Colonic mucosa (tissue), 4 donors: ENCODE measurements at regions not wholly inside any gene's neighbourhood (a gene's known extent, or its start where the extent isn't known, plus 50 kb on each side); places are given as distances from the start of the nearest gene placed in this dataset.

Experiments used
- DNase-seq: peaks from one replicate; pipeline ENCODE4 v3.0.0-alpha.2; 2020
- H3K27ac ChIP-seq: fragments of 200-600 bp; one replicate; pipeline ENCODE4 v1.8.0; 2021
- H3K27me3 ChIP-seq: fragments of 200-600 bp; one replicate; pipeline ENCODE4 v1.8.0; 2021
- H3K36me3 ChIP-seq: fragments of 200-600 bp; one replicate; pipeline ENCODE4 v1.8.0; 2021
- H3K4me1 ChIP-seq: fragments of 200-600 bp; one replicate; pipeline ENCODE4 v1.8.0; 2021; ENCODE audit warnings: mild to moderate bottlenecking
- H3K4me3 ChIP-seq: fragments of 200-600 bp; one replicate; pipeline ENCODE4 v1.8.0; 2021
- H3K9ac ChIP-seq, 2 donors: one replicate each; pipeline ENCODE4 v1.7.0; 2013; ENCODE audit warnings: control low read depth in 2 of 2, low read depth in 2 of 2, low read length in 2 of 2
- H3K9me3 ChIP-seq: fragments of 200-600 bp; one replicate; pipeline ENCODE4 v1.8.0; 2021
- intact Hi-C: fragments of 100-400 bp; cut with DNase I; formaldehyde crosslinking; loops from one replicate; pipeline ENCODE4 v1.14.1; 2022
- TF ChIP-seq, protein P1 (sequence below): fragments of 200-600 bp; IDR thresholded peaks from one replicate; pipeline ENCODE4 v1.8.0; 2022; ENCODE audit warnings: antibody characterized with exemption, mild to moderate bottlenecking
- donor health status: healthy.
- donor health status: DM: no; HTN: no; CAD: no.
- donor health status: DM: no; HTN: no; CAD: no.

DNA sequence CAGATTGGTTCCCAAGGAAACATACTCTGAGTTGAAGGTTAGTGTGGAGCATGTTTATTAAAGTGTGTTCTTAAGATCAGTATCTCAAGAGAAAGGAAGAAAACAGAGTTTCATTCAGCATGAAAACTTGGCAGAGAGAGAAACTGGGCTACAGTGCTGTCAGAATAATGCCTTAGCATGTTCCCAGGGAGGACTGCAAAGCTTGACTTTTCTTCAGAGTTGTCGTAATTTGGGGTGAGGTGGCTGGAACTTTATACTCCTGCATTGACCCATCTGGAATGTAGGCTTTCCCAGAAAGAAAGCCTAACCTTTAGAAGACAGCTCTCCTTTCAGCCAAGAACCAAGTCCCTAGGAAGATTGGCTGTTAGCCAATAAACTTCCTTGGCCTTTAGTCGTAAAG is 190.8 kb upstream of the CNTN5 start:
- DNase-seq = no peak
- H3K4me3 ChIP-seq = no peak overlapping the region
- no peak overlapping the region for H3K9ac ChIP-seq
- intact Hi-C loops = no loop called here
- H3K4me1 ChIP-seq = no peaks in the 10 kb centered on the region
- TF ChIP-seq, protein P1, sequence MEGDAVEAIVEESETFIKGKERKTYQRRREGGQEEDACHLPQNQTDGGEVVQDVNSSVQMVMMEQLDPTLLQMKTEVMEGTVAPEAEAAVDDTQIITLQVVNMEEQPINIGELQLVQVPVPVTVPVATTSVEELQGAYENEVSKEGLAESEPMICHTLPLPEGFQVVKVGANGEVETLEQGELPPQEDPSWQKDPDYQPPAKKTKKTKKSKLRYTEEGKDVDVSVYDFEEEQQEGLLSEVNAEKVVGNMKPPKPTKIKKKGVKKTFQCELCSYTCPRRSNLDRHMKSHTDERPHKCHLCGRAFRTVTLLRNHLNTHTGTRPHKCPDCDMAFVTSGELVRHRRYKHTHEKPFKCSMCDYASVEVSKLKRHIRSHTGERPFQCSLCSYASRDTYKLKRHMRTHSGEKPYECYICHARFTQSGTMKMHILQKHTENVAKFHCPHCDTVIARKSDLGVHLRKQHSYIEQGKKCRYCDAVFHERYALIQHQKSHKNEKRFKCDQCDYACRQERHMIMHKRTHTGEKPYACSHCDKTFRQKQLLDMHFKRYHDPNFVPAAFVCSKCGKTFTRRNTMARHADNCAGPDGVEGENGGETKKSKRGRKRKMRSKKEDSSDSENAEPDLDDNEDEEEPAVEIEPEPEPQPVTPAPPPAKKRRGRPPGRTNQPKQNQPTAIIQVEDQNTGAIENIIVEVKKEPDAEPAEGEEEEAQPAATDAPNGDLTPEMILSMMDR = no peak
- no peaks in the 10 kb centered on the region for H3K27me3 ChIP-seq
- no peaks in the 10 kb centered on the region for H3K9me3 ChIP-seq
- H3K36me3 ChIP-seq = no peaks in the 10 kb centered on the region
- no peak overlapping the region for H3K27ac ChIP-seq

DNA sequence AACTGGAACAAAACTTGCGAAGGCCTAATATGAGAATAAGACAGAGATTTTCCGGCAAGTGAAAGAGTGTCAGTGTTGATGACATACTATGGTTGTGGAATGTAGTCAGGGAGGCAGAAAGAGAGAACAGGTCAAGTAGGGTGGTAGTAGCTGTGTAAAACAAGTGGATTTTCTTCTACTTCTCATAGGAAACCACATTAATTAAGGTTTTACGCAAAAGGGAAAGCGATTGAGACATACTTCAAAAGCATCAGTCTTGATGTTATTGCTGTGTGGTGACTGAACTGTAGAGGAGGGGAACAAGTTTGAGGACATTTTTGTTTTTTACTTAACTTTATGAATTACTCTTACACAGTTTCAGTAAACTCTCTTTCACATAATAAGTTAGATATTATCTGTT is 186.0 kb upstream of the CNTN5 start:
- Histone ChIP-seq H3K9me3 (no peaks in the 10 kb centered on the region), H3K27ac (no peak overlapping the region), H3K9ac (no peak overlapping the region), H3K36me3 (no peaks in the 10 kb centered on the region), H3K27me3 (no peaks in the 10 kb centered on the region), H3K4me3 (no peak overlapping the region), H3K4me1 (no peaks in the 10 kb centered on the region)
- TF ChIP-seq, protein P1 = no peak
- no peak for DNase-seq
- intact Hi-C loops = no loop called here

DNA sequence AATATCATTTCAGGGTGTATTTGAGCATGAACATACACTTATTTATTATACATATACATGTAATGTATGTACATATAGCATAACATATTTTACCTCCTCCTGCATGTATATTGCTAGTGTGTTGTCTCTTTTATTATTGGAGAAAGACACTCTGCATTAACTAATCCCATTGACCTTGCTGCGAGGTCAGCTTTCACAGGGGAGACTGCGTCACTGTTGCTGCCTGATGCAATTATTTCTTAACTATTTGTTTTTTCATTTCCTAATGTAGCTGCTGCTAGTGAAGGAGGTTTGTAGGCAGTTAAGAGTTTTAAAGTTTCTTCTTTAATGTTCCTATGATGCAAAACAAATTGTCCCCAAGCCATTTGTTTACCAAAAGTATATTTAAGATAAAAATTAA is 185.4 kb upstream of the CNTN5 start:
- Histone ChIP-seq H3K9ac (no peak overlapping the region), H3K4me3 (no peak overlapping the region), H3K27ac (no peak overlapping the region), H3K36me3 (no peaks in the 10 kb centered on the region), H3K27me3 (no peaks in the 10 kb centered on the region), H3K9me3 (no peaks in the 10 kb centered on the region), H3K4me1 (no peaks in the 10 kb centered on the region)
- no peak for DNase-seq
- TF ChIP-seq, protein P1 = no peak
- intact Hi-C loops = no loop called here

DNA sequence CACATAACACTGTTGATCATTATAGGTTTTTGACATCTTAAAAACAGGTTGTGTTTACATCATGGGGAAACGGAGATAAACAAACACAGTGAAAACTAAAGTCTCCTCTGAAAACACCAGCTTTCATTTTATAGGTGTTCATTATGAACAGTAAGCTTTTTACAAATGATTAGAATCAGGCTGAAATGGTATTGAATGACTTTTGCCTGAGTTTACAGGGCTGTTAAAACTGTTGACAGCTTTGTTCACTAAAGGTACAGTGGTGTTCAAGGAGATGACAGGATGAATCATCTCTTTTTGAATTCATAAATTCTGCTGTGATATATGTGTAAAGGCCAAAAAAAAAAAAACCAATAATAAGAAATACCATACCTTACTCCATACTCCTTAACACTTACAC is 184.6 kb upstream of the CNTN5 start:
- no peaks in the 10 kb centered on the region for H3K36me3 ChIP-seq
- no peak overlapping the region for H3K9ac ChIP-seq
- H3K27me3 ChIP-seq = no peaks in the 10 kb centered on the region
- intact Hi-C loops = no loop called here
- H3K4me1 ChIP-seq = no peaks in the 10 kb centered on the region
- no peak overlapping the region for H3K27ac ChIP-seq
- no peaks in the 10 kb centered on the region for H3K9me3 ChIP-seq
- TF ChIP-seq, protein P1 = no peak
- DNase-seq = no peak
- no peak overlapping the region for H3K4me3 ChIP-seq

DNA sequence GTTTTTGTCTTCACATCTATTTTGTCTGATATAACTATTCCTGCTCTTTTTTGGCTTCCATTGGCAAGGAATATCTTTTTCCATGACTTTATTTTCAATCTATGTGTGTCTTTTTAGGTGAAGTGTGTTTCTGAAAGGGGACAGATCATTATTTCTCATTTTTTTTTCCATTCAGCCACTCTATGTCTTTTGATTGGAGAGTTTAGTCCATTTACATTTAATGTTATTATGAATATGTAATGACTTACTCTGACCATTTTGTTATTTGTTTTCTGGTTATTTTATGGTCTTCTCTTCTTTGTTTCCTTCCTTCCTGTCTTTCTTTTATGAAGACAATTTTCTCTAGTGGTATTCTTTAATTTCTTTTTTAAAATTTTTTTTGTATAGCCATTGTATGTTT is 178.6 kb upstream of the CNTN5 start:
- no peaks in the 10 kb centered on the region for H3K9me3 ChIP-seq
- no peak overlapping the region for H3K9ac ChIP-seq
- no peak overlapping the region for H3K4me3 ChIP-seq
- H3K36me3 ChIP-seq = no peaks in the 10 kb centered on the region
- TF ChIP-seq, protein P1 = no peak
- no peak overlapping the region for H3K27ac ChIP-seq
- H3K27me3 ChIP-seq = no peaks in the 10 kb centered on the region
- intact Hi-C loops = no loop called here
- no peaks in the 10 kb centered on the region for H3K4me1 ChIP-seq
- no peak for DNase-seq

DNA sequence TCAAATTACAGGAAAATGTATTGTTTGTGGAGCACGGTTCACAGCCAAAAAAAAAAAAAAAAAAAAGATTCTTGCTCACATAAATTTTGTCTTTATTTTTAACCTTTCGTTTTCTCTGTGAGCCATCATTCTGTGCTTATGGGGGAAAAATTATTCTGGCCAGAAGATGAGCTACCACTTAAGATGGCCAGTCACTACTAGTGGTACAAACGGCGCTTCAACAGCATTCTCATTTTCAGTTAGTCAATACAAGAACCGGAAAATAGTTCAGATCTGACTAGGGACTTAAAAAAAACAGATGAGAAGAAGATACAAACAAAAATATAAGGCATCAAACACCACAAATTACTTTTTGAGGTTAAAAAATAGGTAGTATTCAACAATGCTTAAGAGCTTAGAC is 158.6 kb upstream of the CNTN5 start:
- TF ChIP-seq, protein P1 = no peak
- Histone ChIP-seq H3K36me3 (no peaks in the 10 kb centered on the region), H3K27me3 (no peaks in the 10 kb centered on the region), H3K4me1 (no peaks in the 10 kb centered on the region), H3K9me3 (no peaks in the 10 kb centered on the region), H3K4me3 (no peak overlapping the region), H3K27ac (no peak overlapping the region), H3K9ac (no peak overlapping the region)
- intact Hi-C loops = no loop called here
- no peak for DNase-seq
